Ectodermal cell (in vitro differentiated cells): ENCODE measurements at regions not wholly inside any gene's neighbourhood (a gene's known extent, or its start where the extent isn't known, plus 50 kb on each side); places are given as distances from the start of the nearest gene placed in this dataset.
"Not testable (repeated sequence)": the region's sequence is repeated elsewhere in the genome, so short reads cannot be mapped to it uniquely, and the experiment has no call there.

Source experiments
- H3K27ac ChIP-seq: 2 replicates; pipeline ENCODE4 v1.7.0; 2013; ENCODE audit warnings: mild to moderate bottlenecking, low read depth, low read length; ENCODE audit not compliant: insufficient read depth, poor library complexity, severe bottlenecking
- H3K27me3 ChIP-seq: 2 replicates; pipeline ENCODE4 v1.7.0; 2013; ENCODE audit warnings: mild to moderate bottlenecking, low read length; ENCODE audit not compliant: insufficient read depth, control insufficient read depth, poor library complexity, severe bottlenecking
- H3K36me3 ChIP-seq: one replicate; pipeline ENCODE4 v1.7.0; 2013; ENCODE audit warnings: low read length; ENCODE audit not compliant: control insufficient read depth, insufficient read depth
- H3K4me1 ChIP-seq: one replicate; pipeline ENCODE4 v1.7.0; 2013; ENCODE audit warnings: low read length; ENCODE audit not compliant: control insufficient read depth, insufficient read depth
- H3K4me3 ChIP-seq: 2 replicates; pipeline ENCODE4 v1.7.0; 2013; ENCODE audit warnings: low read depth, low read length, control low read depth; ENCODE audit not compliant: insufficient read depth
- H3K9me3 ChIP-seq: 2 replicates; pipeline ENCODE4 v1.7.0; 2013; ENCODE audit warnings: mild to moderate bottlenecking, low read length, moderate library complexity; ENCODE audit not compliant: control insufficient read depth
- WGBS, 2 experiments: methylation state at CpG; one replicate each; pipeline ENCODE4 v1.1.7; 2013; ENCODE audit warnings: missing lambda C conversion rate in 2 of 2; 5-methylcytosine and 5-hydroxymethylcytosine counted together

DNA sequence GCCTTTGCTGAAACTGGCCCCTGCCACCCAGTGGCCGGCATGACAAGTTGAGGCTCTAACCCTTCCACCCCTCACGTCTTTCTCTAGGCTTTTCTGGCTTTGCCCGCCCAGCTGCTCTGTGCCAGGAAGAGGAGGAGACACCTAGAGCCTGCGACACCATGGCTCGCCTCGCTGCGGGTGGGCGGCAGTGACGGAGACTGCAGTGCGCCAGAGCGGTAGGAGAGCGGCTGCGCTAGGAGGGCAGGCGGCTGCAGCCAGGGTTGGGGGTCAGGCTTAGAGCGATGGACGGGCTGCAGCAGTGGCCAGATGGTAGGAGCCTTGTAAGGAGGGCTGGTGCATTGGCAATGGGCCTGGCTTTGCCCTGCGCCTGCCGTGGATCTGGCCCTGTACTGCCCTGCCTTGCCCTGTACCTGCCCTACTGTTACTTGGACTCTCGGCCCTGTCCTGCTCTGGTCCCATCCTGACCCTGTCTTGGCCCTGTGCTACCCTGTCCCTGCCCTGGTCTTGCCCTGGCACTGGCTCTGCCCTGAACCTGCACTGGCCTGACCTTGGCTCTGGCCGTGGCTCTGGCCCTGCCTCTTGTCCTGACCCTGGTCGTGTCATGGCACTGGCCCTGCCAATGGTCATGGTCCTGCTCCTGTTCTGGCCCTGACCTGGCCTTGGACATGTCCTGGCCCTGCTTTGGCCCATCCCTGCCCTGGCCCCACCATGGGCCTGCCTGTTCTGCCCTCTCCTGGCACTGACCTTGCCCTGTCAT lies 330.7 kb upstream of the PLGLB1 start:
- not testable (repeated sequence) for H3K27me3 ChIP-seq, H3K27ac ChIP-seq, H3K4me1 ChIP-seq, H3K9me3 ChIP-seq, H3K36me3 ChIP-seq, H3K4me3 ChIP-seq
- 96 to 98% methylated on average over 14 of the region's 21 CpGs for WGBS, 2 experiments

DNA sequence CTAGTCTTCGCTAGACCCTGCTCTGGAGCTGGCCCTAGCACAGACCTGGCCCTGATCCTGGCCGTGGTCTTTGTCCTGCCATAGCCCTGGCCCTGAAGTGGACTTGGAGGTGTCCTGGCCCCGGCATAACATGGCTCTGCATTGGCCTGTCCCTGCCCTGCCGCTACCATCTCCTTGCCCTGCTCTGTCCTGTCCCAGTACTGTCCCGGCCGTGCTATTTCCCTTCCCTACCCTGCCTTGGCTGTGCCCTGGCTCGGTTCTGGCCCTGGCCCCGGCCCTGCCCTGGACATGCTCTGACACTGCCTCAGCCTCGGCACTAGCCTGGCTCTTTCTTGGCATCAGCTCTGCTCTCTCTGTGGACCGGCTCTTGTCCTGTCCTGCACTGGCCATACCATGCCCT lies 331.8 kb upstream of the PLGLB1 start:
- not testable (repeated sequence) for H3K27ac ChIP-seq, H3K4me1 ChIP-seq, H3K27me3 ChIP-seq, H3K9me3 ChIP-seq, H3K4me3 ChIP-seq, H3K36me3 ChIP-seq
- WGBS, 2 experiments, result 83 to 89% methylated on average over 4 of the region's 10 CpGs

DNA sequence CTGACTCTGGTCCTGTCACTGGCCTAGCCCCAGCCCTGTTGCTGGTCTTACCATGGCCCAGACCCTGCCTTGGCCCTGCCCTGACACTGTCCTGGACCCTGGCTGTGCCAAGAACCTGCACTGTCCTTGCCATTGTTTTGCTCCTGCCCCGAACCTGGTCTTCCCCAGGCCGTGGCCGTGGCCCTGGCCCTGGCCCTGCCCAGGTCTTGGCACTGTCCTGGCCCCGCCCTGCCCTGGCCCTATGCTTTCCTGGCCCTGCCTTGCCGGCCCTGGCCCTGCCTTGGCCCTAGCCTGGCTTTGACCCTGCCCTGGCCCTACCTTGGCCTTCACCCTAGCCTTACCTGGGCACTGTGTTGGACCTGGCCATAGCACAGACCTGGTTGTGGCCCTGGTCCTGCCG lies 332.5 kb upstream of the PLGLB1 start:
- H3K27ac ChIP-seq, H3K4me3 ChIP-seq, H3K9me3 ChIP-seq, H3K27me3 ChIP-seq, H3K4me1 ChIP-seq, H3K36me3 ChIP-seq: not testable (repeated sequence)
- WGBS, 2 experiments, result 74 to 100% methylated on average over 2 to 3 of the region's 6 CpGs

DNA sequence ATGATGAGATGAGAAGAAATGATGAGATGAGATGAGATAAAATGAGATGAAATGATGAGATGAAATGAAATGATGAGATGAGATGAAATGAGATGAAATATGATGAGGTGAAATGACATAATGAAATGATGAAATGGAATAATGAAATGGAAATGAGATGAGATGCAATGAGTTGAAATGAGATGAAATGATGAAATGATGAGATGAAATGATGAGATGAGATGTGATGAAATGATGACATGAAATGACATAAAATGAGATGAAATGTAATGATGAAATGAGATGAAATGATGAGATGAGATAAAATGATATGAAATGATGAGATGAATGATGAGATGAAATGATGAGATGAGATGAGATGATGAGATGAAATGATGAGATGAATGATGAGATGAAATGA lies 338.6 kb upstream of the PLGLB1 start:
- H3K4me1 ChIP-seq, H3K36me3 ChIP-seq, H3K9me3 ChIP-seq, H3K27me3 ChIP-seq, H3K27ac ChIP-seq, H3K4me3 ChIP-seq: not testable (repeated sequence)

DNA sequence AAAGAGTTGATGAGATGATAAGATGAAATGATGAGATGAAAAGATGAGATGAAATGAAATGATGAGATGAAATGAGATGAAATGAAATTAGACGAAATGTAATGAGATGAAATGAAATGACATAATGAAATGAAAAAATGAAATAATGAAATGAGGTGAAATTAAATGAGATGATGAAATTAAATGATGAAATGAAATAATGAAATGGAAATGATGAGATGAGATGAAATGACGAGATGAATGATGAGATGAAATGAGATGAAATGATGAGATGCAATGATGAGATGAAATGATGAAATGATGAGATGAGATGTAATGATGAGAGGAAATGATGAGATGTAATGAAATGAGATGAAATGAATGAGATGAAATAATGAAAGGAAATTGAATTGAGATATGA lies 339.3 kb upstream of the PLGLB1 start:
- not testable (repeated sequence) for H3K9me3 ChIP-seq, H3K36me3 ChIP-seq, H3K4me3 ChIP-seq, H3K27me3 ChIP-seq, H3K4me1 ChIP-seq, H3K27ac ChIP-seq
- WGBS, 2 experiments, result no CpG with 5 or more reads among the region's 2 CpGs

DNA sequence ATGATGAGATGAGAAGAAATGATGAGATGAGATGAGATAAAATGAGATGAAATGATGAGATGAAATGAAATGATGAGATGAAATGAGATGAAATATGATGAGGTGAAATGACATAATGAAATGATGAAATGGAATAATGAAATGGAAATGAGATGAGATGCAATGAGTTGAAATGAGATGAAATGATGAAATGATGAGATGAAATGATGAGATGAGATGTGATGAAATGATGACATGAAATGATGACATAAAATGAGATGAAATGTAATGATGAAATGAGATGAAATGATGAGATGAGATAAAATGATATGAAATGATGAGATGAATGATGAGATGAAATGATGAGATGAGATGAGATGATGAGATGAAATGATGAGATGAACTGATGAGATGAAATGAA lies 340.2 kb upstream of the PLGLB1 start:
- not testable (repeated sequence) for H3K4me3 ChIP-seq, H3K36me3 ChIP-seq, H3K27me3 ChIP-seq, H3K27ac ChIP-seq, H3K4me1 ChIP-seq, H3K9me3 ChIP-seq

DNA sequence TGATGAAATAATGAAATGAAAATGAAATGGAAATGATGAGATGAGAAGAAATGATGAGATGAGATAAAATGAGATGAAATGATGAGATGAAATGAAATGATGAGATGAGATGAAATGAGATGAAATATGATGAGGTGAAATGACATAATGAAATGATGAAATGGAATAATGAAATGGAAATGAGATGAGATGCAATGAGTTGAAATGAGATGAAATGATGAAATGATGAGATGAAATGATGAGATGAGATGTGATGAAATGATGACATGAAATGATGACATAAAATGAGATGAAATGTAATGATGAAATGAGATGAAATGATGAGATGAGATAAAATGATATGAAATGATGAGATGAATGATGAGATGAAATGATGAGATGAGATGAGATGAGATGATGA lies 342.7 kb upstream of the PLGLB1 start:
- H3K9me3 ChIP-seq, H3K27ac ChIP-seq, H3K27me3 ChIP-seq, H3K4me3 ChIP-seq, H3K36me3 ChIP-seq, H3K4me1 ChIP-seq: not testable (repeated sequence)

DNA sequence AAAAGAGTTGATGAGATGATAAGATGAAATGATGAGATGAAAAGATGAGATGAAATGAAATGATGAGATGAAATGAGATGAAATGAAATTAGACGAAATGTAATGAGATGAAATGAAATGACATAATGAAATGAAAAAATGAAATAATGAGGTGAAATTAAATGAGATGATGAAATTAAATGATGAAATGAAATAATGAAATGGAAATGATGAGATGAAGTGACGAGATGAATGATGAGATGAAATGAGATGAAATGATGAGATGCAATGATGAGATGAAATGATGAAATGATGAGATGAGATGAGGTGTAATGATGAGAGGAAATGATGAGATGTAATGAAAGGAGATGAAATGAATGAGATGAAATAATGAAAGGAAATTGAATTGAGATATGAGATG lies 343.4 kb upstream of the PLGLB1 start:
- 93 to 95% methylated on average over 1 of the region's 2 CpGs for WGBS, 2 experiments

DNA sequence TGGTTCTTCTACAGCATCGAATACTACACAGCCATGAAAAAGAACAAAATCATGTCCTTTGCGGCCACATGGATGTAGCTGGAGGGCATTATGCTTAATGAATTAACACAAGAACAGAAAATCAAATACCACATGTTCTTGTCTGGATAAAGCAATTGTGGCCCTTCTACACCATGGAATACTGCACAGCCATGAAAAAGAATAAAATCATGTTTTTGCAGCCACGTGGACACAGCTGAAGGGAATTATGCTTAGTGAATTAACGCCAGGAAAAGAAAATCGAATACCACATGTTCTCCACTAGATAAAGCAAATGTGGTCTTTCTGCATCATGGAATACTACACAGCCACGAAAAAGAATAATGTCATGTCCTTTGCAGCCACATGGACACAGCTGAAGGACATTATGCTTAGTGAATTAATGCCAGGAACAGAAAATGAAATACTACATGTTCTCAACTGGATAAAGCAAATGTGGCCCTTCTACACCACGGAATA lies 361.8 kb upstream of the PLGLB2 start:
- H3K9me3 ChIP-seq, H3K4me3 ChIP-seq, H3K27ac ChIP-seq, H3K36me3 ChIP-seq, H3K27me3 ChIP-seq, H3K4me1 ChIP-seq: not testable (repeated sequence)
- WGBS, 2 experiments, result 84 to 85% methylated on average over 3 to 6 of the region's 7 CpGs

More for the DNA sequence above, 343.4 kb upstream of the PLGLB1 start:
- not testable (repeated sequence) for H3K36me3 ChIP-seq, H3K4me1 ChIP-seq, H3K4me3 ChIP-seq, H3K9me3 ChIP-seq, H3K27ac ChIP-seq, H3K27me3 ChIP-seq

DNA sequence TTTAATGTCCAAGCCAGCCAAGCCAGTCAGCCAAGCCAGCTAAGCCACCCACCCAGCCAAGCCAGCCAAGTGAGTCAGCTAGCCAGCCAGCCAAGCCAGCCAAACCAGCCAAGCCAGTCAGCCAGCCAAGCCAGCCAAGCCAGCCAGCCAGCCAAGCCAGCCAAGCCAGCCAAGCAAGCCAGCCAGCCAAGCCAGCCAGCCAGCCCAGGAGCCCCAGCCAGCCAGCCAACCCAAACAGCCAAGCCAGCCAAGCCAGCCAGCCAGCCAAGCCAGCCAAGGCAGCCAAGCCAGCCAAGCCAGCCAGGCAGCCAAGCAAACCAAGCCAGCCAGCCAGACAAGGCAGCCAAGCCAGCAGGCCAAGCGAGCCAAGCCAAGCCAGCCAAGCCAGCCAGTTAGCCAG lies 352.1 kb upstream of the PLGLB2 start:
- H3K9me3 ChIP-seq, H3K27me3 ChIP-seq, H3K4me3 ChIP-seq, H3K27ac ChIP-seq, H3K36me3 ChIP-seq, H3K4me1 ChIP-seq: not testable (repeated sequence)
- WGBS, 2 experiments, result 100% methylated on average over 1 of the region's 1 CpG; no CpG with 5 or more reads in 1 of the 2 experiments
